GM12878 (cell line): ENCODE measurements at regions not wholly inside any gene's neighbourhood (a gene's known extent, or its start where the extent isn't known, plus 50 kb on each side); places are given as distances from the start of the nearest gene placed in this dataset.

Experiments used
- ATAC-seq: fragments of 200-7000 bp; cut with Tn5 transposase; 3 replicates; pipeline ENCODE4 v1.9.1; 2020; ENCODE audit warnings: mild to moderate bottlenecking, moderate library complexity
- BruUV-seq: library from RNA; stranded (reverse); fragments of 400-500 nt; replicated peaks from 2 replicates; lab custom pipeline; 2021; lab: Mats Ljungman, UMichigan
- CTCF ChIA-PET: fragments of 300-600 bp; sonication (Branson Sonifier 250); formaldehyde crosslinking; extraction: SDS; loops from one replicate; lab custom pipeline; 2021; ENCODE audit warnings: inconsistent platforms; lab: Yijun Ruan, JAX
- POLR2A ChIA-PET: fragments of 350-600 bp; formaldehyde crosslinking; extraction: SDS; loops from one replicate; lab custom pipeline; 2021; ENCODE audit warnings: inconsistent platforms; lab: Charles Lee
- RAD21 ChIA-PET: fragments of 300-600 bp; sonication (Branson Sonifier 250); formaldehyde crosslinking; loops from one replicate; lab custom pipeline; 2023; ENCODE audit warnings: antibody characterized with exemption; ENCODE audit not compliant: unreplicated experiment; lab: Charles Lee
- SMC1A ChIA-PET: fragments of 300-600 bp; sonication (Branson Sonifier 250); formaldehyde crosslinking; loops from one replicate; lab custom pipeline; 2023; ENCODE audit not compliant: unreplicated experiment, uncharacterized antibody; lab: Charles Lee
- DNase-seq: peaks from one replicate; pipeline ENCODE4 v3.0.0-alpha.2; 2011; ENCODE audit warnings: low read depth, low spot score
- FAIRE-seq: peaks from 3 replicates; lab custom pipeline; 2011; peaks lifted over from hg19 to GRCh38; lab: Jason Lieb, UNC
- H2AFZ ChIP-seq: 2 replicates; pipeline ENCODE4 v1.6.0; 2011; ENCODE audit warnings: low read depth, low read length, control low read depth; ENCODE audit not compliant: control insufficient read depth
- H3K27ac ChIP-seq: 2 replicates; pipeline ENCODE4 v1.5.1; 2011; ENCODE audit warnings: control low read depth; ENCODE audit not compliant: control insufficient read depth, insufficient read depth
- H3K27me3 ChIP-seq, 2 experiments: replicated peaks in 1 of 2; 2 replicates each; pipeline versions ENCODE4 v1.6.0 to v1.6.1; 2011; ENCODE audit warnings: low read length in 1 of 2; ENCODE audit not compliant: control insufficient read depth in 2 of 2, insufficient read depth in 2 of 2
- H3K36me3 ChIP-seq, 2 experiments: 2 replicates each; pipeline ENCODE4 v1.5.1; 2011; ENCODE audit warnings: low read length in 1 of 2; ENCODE audit not compliant: control insufficient read depth in 2 of 2, insufficient read depth in 2 of 2
- H3K4me1 ChIP-seq: 2 replicates; pipeline ENCODE4 v1.6.1; 2011; ENCODE audit warnings: mild to moderate bottlenecking, low read length, moderate library complexity, mixed read lengths; ENCODE audit not compliant: control insufficient read depth, insufficient read depth
- H3K4me2 ChIP-seq: 2 replicates; pipeline ENCODE4 v1.6.0; 2011; ENCODE audit warnings: control low read depth; ENCODE audit not compliant: control insufficient read depth, insufficient read depth
- H3K4me3 ChIP-seq: fragments of 200-600 bp; sonication (generic); 2 replicates; pipeline ENCODE4 v1.5.1; 2016
- H3K79me2 ChIP-seq: 2 replicates; pipeline ENCODE4 v1.6.0; 2011; ENCODE audit warnings: low read length; ENCODE audit not compliant: control insufficient read depth, insufficient read depth
- H3K9ac ChIP-seq: 2 replicates; pipeline ENCODE4 v1.8.0; 2011; ENCODE audit warnings: low read length, control low read depth, mixed read lengths; ENCODE audit not compliant: control insufficient read depth, insufficient read depth
- H3K9me3 ChIP-seq: replicated peaks from 3 replicates; pipeline ENCODE4 v1.5.1; 2011; ENCODE audit warnings: mild to moderate bottlenecking, low read length; ENCODE audit not compliant: control insufficient read depth, insufficient read depth
- H4K20me1 ChIP-seq: 2 replicates; pipeline ENCODE4 v1.6.0; 2011; ENCODE audit not compliant: control insufficient read depth, insufficient read depth
- MEF2A ChIP-seq: IDR thresholded peaks from 2 replicates; pipeline ENCODE4 v1.6.1; 2011; ENCODE audit warnings: low read depth, mild to moderate bottlenecking, low read length, moderate library complexity; ENCODE audit not compliant: insufficient read depth
- MTA3 ChIP-seq: IDR thresholded peaks from 2 replicates; pipeline ENCODE4 v1.6.1; 2012; ENCODE audit warnings: low read length, inconsistent platforms, borderline replicate concordance
- NR2F1 ChIP-seq: fragments of 450-650 bp; conservative IDR thresholded peaks from 2 replicates; pipeline ENCODE4 v1.6.1; 2017; ENCODE audit warnings: mild to moderate bottlenecking
- POLR2AphosphoS2 ChIP-seq: IDR thresholded peaks from 2 replicates; pipeline ENCODE4 v1.6.1; 2011; ENCODE audit warnings: low read depth, mild to moderate bottlenecking, low read length, improper control_type of control experiment, moderate library complexity
- WGBS: methylation state at CpG from one replicate; pipeline ENCODE4 v1.1.6; 2016; ENCODE audit warnings: low lambda C conversion rate; ENCODE audit not compliant: insufficient replicate concordance, insufficient coverage; ENCODE audit errors: missing lambda C conversion rate; 5-methylcytosine and 5-hydroxymethylcytosine counted together
- in situ Hi-C: fragments of 300-500 bp; cut with MboI; formaldehyde crosslinking; loops from 9 replicates; pipeline ENCODE4 v1.14.3; 2018; ENCODE audit warnings: mixed read lengths
- intact Hi-C: fragments of 100-400 bp; cut with micrococcal nuclease; formaldehyde crosslinking; loops from one replicate; pipeline ENCODE4 v1.14.2; 2022; ENCODE audit not compliant: unreplicated experiment
- TF ChIP-seq, protein P1 (sequence below), 3 experiments: IDR thresholded peaks in 2 of 3; conservative IDR thresholded peaks in 1 of 3; 2 replicates each; pipeline ENCODE4 v1.5.1; 2011; ENCODE audit warnings: low read depth in 3 of 3, low read length in 3 of 3, mild to moderate bottlenecking in 3 of 3, control low read depth in 2 of 3, moderate library complexity in 2 of 3, inconsistent platforms in 1 of 3, mixed read lengths in 1 of 3; ENCODE audit not compliant: control insufficient read depth in 2 of 3, insufficient read depth in 1 of 3; ENCODE audit errors: extremely low read depth in 1 of 3

DNA sequence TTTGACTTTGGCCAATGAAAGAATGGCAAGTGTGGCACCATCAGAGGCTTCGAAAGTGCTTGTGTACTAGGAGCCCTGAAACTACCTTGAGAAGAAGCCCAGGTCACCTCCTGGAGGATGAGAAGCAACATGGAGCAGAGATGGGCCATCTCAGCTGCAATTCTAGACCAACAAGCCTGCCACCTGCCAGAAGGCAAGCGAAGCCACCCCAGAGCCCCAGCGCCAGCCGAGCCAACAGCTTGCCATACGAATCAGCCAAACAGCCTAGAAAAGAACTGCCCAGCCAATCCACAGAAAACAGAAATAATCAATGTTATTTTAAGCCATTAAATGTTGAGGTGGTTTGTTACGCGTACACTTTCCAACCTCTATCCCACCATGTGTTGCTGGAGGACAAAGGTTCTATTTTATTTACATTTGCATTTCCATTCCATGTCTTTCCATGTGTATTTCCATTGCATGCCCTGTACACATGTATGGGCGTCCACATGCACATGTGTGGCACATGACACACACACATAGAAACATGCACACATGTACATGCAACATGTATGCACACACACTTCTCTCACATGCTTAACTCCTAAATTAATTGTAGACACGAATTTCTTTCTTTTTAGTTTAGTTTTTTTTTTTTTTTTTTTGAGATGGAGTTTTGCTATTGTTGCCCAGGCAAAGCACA is 144.3 kb upstream of the TNRC6C start (continued):
- no peak for TF ChIP-seq MTA3

DNA sequence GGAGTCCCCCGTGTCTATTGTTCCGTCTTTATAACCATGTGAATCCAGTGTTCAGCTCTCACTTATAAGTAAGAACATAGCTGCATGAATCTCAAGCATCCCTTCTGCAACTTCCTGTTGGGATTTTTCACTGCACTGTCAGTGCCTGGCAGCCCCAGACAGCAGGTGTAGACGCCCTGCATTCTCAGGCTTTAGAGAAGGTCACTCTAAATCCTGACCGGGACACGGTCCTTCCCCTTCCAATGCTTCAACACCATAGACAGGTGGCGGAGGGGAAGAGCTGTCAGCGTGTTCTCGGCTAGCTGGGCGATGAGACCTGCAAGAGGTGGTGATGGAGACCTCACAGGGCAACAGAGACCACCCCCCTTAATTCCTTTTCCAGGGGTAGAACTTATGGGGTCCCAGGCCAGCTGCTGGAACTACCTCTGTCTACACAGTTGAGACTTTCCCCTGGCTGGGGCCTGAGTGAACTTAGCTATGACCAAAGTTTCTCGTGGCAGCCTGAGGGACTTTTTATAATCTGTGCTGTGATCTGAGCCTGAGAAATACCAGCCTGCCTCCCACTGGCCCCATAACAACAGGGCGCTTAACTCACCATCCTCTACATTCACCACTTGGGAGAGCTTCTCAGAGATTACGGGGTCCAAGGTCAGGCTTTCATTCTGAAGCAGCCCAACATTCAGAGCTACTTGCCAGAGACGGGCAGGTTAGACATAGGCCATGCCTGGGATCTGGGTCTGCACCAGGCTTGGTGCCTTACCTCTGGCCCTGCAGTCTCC is 143.2 kb upstream of the TNRC6C start:
- Histone ChIP-seq H3K4me2 (no peak overlapping the region), H4K20me1 (no peaks in the 10 kb centered on the region), H3K36me3 (no peaks in the 10 kb centered on the region), H2AFZ (no peak overlapping the region), H3K27me3 (no peaks in the 10 kb centered on the region), H3K4me3 (no peak overlapping the region), H3K79me2 (no peaks in the 10 kb centered on the region), H3K9ac (no peak overlapping the region), H3K4me1 (no peaks in the 10 kb centered on the region), H3K27ac (no peak overlapping the region), H3K9me3 (no peaks in the 10 kb centered on the region; the same call in 2 of the 3 replicates)
- in situ Hi-C loops (no loop called here), intact Hi-C loops (no loop called here)
- ChIA-PET SMC1A (interaction anchor here (0.9 to 1.4 kb wide), 4 partner anchors 12 to 52 kb away, joined by 3 to 9 read pairs (median 3); no protein-coding TSS in a partner anchor), CTCF (interaction anchor here (0.9 kb wide), 1 partner anchor 9 kb away, joined by 3 read pairs; no protein-coding TSS in a partner anchor), POLR2A (interaction anchor here (0.6 kb wide), 1 partner anchor 931 kb away, joined by 6 read pairs; no protein-coding TSS in a partner anchor), RAD21 (interaction anchor here (0.7 to 1.6 kb wide), 5 partner anchors 10 to 150 kb away, joined by 3 to 8 read pairs (median 3); no protein-coding TSS in a partner anchor)
- TF ChIP-seq NR2F1 (0 out of 2 replicates have a peak, but pooled peaks have one; percentile 39), POLR2AphosphoS2 (no peak), MEF2A (no peak)
- TF ChIP-seq, protein P1, sequence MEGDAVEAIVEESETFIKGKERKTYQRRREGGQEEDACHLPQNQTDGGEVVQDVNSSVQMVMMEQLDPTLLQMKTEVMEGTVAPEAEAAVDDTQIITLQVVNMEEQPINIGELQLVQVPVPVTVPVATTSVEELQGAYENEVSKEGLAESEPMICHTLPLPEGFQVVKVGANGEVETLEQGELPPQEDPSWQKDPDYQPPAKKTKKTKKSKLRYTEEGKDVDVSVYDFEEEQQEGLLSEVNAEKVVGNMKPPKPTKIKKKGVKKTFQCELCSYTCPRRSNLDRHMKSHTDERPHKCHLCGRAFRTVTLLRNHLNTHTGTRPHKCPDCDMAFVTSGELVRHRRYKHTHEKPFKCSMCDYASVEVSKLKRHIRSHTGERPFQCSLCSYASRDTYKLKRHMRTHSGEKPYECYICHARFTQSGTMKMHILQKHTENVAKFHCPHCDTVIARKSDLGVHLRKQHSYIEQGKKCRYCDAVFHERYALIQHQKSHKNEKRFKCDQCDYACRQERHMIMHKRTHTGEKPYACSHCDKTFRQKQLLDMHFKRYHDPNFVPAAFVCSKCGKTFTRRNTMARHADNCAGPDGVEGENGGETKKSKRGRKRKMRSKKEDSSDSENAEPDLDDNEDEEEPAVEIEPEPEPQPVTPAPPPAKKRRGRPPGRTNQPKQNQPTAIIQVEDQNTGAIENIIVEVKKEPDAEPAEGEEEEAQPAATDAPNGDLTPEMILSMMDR (IDR thresholded peaks at IDR 0.05 in 2 of 3, conservative IDR thresholded peaks at IDR 0.05 in 1 of 3; ENCODE audit: control insufficient read depth in 2 of 3, extremely low read depth in 1 of 3, insufficient read depth in 1 of 3, low read depth in 3 of 3, low read length in 3 of 3), result peak in 1 of 3 experiments; percentile 31; a peak in 1 of 6 replicates
- FAIRE-seq (no peak), ATAC-seq (peak; percentile 38; the same call in 2 of the 3 replicates), DNase-seq (no peak)
- no TSS peak for BruUV-seq
- WGBS, result 44% methylated on average over 12 of the region's 13 CpGs
